ENCODE measurements at regions not wholly inside any gene's neighbourhood (a gene's known extent, or its start where the extent isn't known, plus 50 kb on each side); places are given as distances from the start of the nearest gene placed in this dataset.
"Not testable (repeated sequence)": the region's sequence is repeated elsewhere in the genome, so short reads cannot be mapped to it uniquely, and the experiment has no call there.

DNA sequence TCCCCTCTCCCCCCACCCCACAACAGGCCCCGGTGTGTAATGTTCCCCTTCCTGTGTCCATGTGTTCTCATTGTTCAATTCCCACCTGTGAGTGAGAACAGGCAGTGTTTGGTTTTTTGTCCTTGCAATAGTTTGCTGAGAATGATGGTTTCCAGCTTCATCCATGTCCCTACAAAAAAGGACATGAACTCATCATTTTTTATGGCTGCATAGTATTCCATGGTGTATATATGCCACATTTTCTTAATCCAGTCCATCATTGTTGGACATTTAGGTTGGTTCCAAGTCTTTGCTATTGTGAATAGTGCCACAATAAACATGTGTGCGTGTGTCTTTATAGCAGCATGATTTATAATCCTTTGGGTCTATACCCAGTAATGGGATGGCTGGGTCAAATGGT lies 176.4 kb upstream of the C1GALT1 start:
- TF ChIP-seq, protein P1, sequence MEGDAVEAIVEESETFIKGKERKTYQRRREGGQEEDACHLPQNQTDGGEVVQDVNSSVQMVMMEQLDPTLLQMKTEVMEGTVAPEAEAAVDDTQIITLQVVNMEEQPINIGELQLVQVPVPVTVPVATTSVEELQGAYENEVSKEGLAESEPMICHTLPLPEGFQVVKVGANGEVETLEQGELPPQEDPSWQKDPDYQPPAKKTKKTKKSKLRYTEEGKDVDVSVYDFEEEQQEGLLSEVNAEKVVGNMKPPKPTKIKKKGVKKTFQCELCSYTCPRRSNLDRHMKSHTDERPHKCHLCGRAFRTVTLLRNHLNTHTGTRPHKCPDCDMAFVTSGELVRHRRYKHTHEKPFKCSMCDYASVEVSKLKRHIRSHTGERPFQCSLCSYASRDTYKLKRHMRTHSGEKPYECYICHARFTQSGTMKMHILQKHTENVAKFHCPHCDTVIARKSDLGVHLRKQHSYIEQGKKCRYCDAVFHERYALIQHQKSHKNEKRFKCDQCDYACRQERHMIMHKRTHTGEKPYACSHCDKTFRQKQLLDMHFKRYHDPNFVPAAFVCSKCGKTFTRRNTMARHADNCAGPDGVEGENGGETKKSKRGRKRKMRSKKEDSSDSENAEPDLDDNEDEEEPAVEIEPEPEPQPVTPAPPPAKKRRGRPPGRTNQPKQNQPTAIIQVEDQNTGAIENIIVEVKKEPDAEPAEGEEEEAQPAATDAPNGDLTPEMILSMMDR (IDR thresholded peaks at IDR 0.05 in 8 of 11, conservative IDR thresholded peaks at IDR 0.05 in 3 of 11), result not testable (repeated sequence)
- TF ChIP-seq POLR2AphosphoS5, POLR2A (IDR thresholded peaks at IDR 0.05): not testable (repeated sequence)
